Peyer's patch (tissue), 4 donors: ENCODE measurements at regions not wholly inside any gene's neighbourhood (a gene's known extent, or its start where the extent isn't known, plus 50 kb on each side); places are given as distances from the start of the nearest gene placed in this dataset.

Source experiments
- DNase-seq, 3 donors: peaks; one replicate each; pipeline ENCODE4 v3.0.0-alpha.2; 2017 to 2019
- H3K27ac ChIP-seq, 4 donors: fragments of 200-600 bp; sonication (generic); one replicate each; pipeline ENCODE4 v1.5.1; 2016 to 2019
- H3K27me3 ChIP-seq, 2 donors: fragments of 200-600 bp; sonication (generic); one replicate each; pipeline ENCODE4 v1.5.1; 2019
- H3K36me3 ChIP-seq, 3 donors: fragments of 200-600 bp; sonication (generic); one replicate each; pipeline ENCODE4 v1.5.1; 2016 to 2019
- H3K4me1 ChIP-seq, 4 donors: fragments of 200-600 bp; sonication (generic); one replicate each; pipeline ENCODE4 v1.5.1; 2016 to 2019
- H3K4me3 ChIP-seq, 4 donors: fragments of 200-600 bp; sonication (generic); 1 replicate in 3 of 4; 2 replicates in 1 of 4; pipeline ENCODE4 v1.5.1; 2016 to 2019; ENCODE audit warnings: mild to moderate bottlenecking in 1 of 4
- H3K9me3 ChIP-seq, 4 donors: fragments of 200-600 bp; sonication (generic); one replicate each; pipeline ENCODE4 v1.5.1; 2016 to 2019; ENCODE audit warnings: mild to moderate bottlenecking in 1 of 4
- CTCF ChIP-seq, 6 experiments: fragments of 450-650 bp in 4 of 6; fragments of 200-600 bp in 2 of 6; sonication (generic) in 1 of 6; IDR thresholded peaks; one replicate each; pipeline ENCODE4 v1.5.1; 2017 to 2019; ENCODE audit warnings: antibody characterized with exemption in 6 of 6, mild to moderate bottlenecking in 3 of 6, moderate library complexity in 1 of 6
- POLR2A ChIP-seq, 2 donors: fragments of 450-650 bp; IDR thresholded peaks; one replicate each; pipeline ENCODE4 v1.5.1; 2017; ENCODE audit warnings: antibody characterized with exemption in 2 of 2, mild to moderate bottlenecking in 2 of 2, moderate library complexity in 2 of 2

GRCh38 chr7:95693551-95694333, 78.6 kb upstream of the DYNC1I1 start:
- Histone ChIP-seq H3K36me3 (no peaks in the 10 kb centered on the region), H3K9me3 (no peaks in the 10 kb centered on the region)
- no peak for DNase-seq

GRCh38 chr7:95691464-95691863, 80.9 kb upstream of the DYNC1I1 start:
- DNase-seq: no peak
- H3K9me3 ChIP-seq: no peaks in the 10 kb centered on the region
- H3K27me3 ChIP-seq: no peaks in the 10 kb centered on the region
- H3K27ac ChIP-seq: no peak overlapping the region
- no peaks in the 10 kb centered on the region for H3K36me3 ChIP-seq
- no peaks in the 10 kb centered on the region for H3K4me1 ChIP-seq
- TF ChIP-seq CTCF (IDR thresholded peaks at IDR 0.05): no peak
- no peak for TF ChIP-seq POLR2A (IDR thresholded peaks at IDR 0.05)
- no peak overlapping the region for H3K4me3 ChIP-seq

More at GRCh38 chr7:95693551-95694333, 78.6 kb upstream of the DYNC1I1 start:
- H3K4me1 ChIP-seq: no peaks in the 10 kb centered on the region
- TF ChIP-seq POLR2A (IDR thresholded peaks at IDR 0.05) (no peak), CTCF (IDR thresholded peaks at IDR 0.05) (no peak)
- H3K27me3 ChIP-seq: no peaks in the 10 kb centered on the region
- H3K4me3 ChIP-seq: no peak overlapping the region
- H3K27ac ChIP-seq: no peak overlapping the region

- no peak overlapping the region for H3K27ac ChIP-seq
- H3K4me1 ChIP-seq: no peaks in the 10 kb centered on the region
- DNase-seq: no peak
- no peaks in the 10 kb centered on the region for H3K9me3 ChIP-seq
- H3K36me3 ChIP-seq: no peaks in the 10 kb centered on the region
- no peak for TF ChIP-seq POLR2A (IDR thresholded peaks at IDR 0.05)
- peak in 5 of 6 experiments; percentile 31 to 84 (median 69) for TF ChIP-seq CTCF (IDR thresholded peaks at IDR 0.05)
- H3K4me3 ChIP-seq: no peak overlapping the region
- H3K27me3 ChIP-seq: no peaks in the 10 kb centered on the region
Measured at GRCh38 chr7:95690367-95690947, 81.9 kb upstream of the DYNC1I1 start.

- no peaks in the 10 kb centered on the region for H3K36me3 ChIP-seq
- no peaks in the 10 kb centered on the region for H3K9me3 ChIP-seq
- no peak overlapping the region for H3K27ac ChIP-seq
- no peaks in the 10 kb centered on the region for H3K4me1 ChIP-seq
- TF ChIP-seq POLR2A (IDR thresholded peaks at IDR 0.05) (no peak), CTCF (IDR thresholded peaks at IDR 0.05) (no peak)
- H3K4me3 ChIP-seq: no peak overlapping the region
- no peaks in the 10 kb centered on the region for H3K27me3 ChIP-seq
- DNase-seq: no peak
Measured at GRCh38 chr7:95688931-95689495, 83.3 kb upstream of the DYNC1I1 start.

- no peak overlapping the region for H3K27ac ChIP-seq
- no peaks in the 10 kb centered on the region for H3K9me3 ChIP-seq
- no peak overlapping the region for H3K4me3 ChIP-seq
- no peaks in the 10 kb centered on the region for H3K36me3 ChIP-seq
- TF ChIP-seq POLR2A (IDR thresholded peaks at IDR 0.05) (no peak), CTCF (IDR thresholded peaks at IDR 0.05) (peak in 5 of 6 experiments; percentile 12 to 68 (median 56))
- no peaks in the 10 kb centered on the region for H3K4me1 ChIP-seq
- H3K27me3 ChIP-seq: no peaks in the 10 kb centered on the region
- no peak for DNase-seq
Measured at GRCh38 chr7:95687759-95688343, 84.5 kb upstream of the DYNC1I1 start.
